Liver (tissue), 8 donors: ENCODE measurements at regions not wholly inside any gene's neighbourhood (a gene's known extent, or its start where the extent isn't known, plus 50 kb on each side); places are given as distances from the start of the nearest gene placed in this dataset.
A peak's percentile ranks its signal among the peaks of the same experiment; 100 is the strongest.

ENCODE experiments used
- DNase-seq: peaks from one replicate; pipeline ENCODE4 v3.0.0-alpha.2; 2017; ENCODE audit warnings: low spot score
- H3K27ac ChIP-seq, 2 donors: one replicate each; pipeline ENCODE4 v1.7.0; 2013; ENCODE audit warnings: inconsistent platforms in 2 of 2, low read length in 2 of 2, control low read depth in 1 of 2, low read depth in 1 of 2, mild to moderate bottlenecking in 1 of 2
- H3K27me3 ChIP-seq, 4 donors: one replicate each; pipeline versions ENCODE4 v1.6.1 to v1.7.0; 2013; ENCODE audit warnings: low read length in 3 of 4, inconsistent platforms in 1 of 4, mild to moderate bottlenecking in 1 of 4, moderate library complexity in 1 of 4; ENCODE audit not compliant: control insufficient read depth in 4 of 4, insufficient read depth in 4 of 4
- H3K36me3 ChIP-seq, 4 donors: one replicate each; pipeline versions ENCODE4 v1.6.1 to v1.7.0; 2013; ENCODE audit warnings: low read length in 3 of 4, mild to moderate bottlenecking in 3 of 4, low read depth in 1 of 4, moderate library complexity in 1 of 4; ENCODE audit not compliant: control insufficient read depth in 4 of 4, insufficient read depth in 3 of 4
- H3K4me1 ChIP-seq, 4 donors: one replicate each; pipeline versions ENCODE4 v1.6.1 to v1.7.0; 2013; ENCODE audit warnings: low read length in 3 of 4, mild to moderate bottlenecking in 3 of 4, moderate library complexity in 1 of 4; ENCODE audit not compliant: control insufficient read depth in 4 of 4, insufficient read depth in 4 of 4
- H3K4me3 ChIP-seq, 3 donors: one replicate each; pipeline versions ENCODE4 v1.6.1 to v1.7.0; 2013; ENCODE audit warnings: low read length in 3 of 3, control low read depth in 1 of 3, low read depth in 1 of 3, mild to moderate bottlenecking in 1 of 3
- H3K9ac ChIP-seq, 2 donors: one replicate each; pipeline ENCODE4 v1.7.0; 2013; ENCODE audit warnings: low read length in 2 of 2, mild to moderate bottlenecking in 2 of 2, moderate library complexity in 2 of 2, control low read depth in 1 of 2, low read depth in 1 of 2
- H3K9me3 ChIP-seq, 4 donors: one replicate each; pipeline versions ENCODE4 v1.6.1 to v1.7.0; 2013; ENCODE audit warnings: low read length in 3 of 4; ENCODE audit not compliant: control insufficient read depth in 4 of 4
- ATF3 ChIP-seq: IDR thresholded peaks from 2 replicates; pipeline ENCODE4 v1.6.1; 2016; ENCODE audit warnings: antibody characterized with exemption
- CTCF ChIP-seq: fragments of 150-350 bp; IDR thresholded peaks from 2 replicates; pipeline ENCODE4 v1.5.1; 2017; ENCODE audit warnings: improper control_type of control experiment, low read depth, low read length; ENCODE audit not compliant: missing input control
- EGR1 ChIP-seq, 2 donors: IDR thresholded peaks; 2 replicates each; pipeline ENCODE4 v1.6.1; 2016 to 2018; ENCODE audit warnings: antibody characterized with exemption in 2 of 2, low read depth in 2 of 2
- GABPA ChIP-seq, 2 donors: IDR thresholded peaks in 1 of 2; conservative IDR thresholded peaks in 1 of 2; 2 replicates each; pipeline ENCODE4 v1.6.1; 2016; ENCODE audit warnings: antibody characterized with exemption in 2 of 2, mild to moderate bottlenecking in 1 of 2, moderate library complexity in 1 of 2
- HNF4A ChIP-seq, 2 donors: conservative IDR thresholded peaks; 2 replicates each; pipeline ENCODE4 v1.6.1; 2016; ENCODE audit warnings: antibody characterized with exemption in 2 of 2, mild to moderate bottlenecking in 2 of 2
- HNF4G ChIP-seq: IDR thresholded peaks from 2 replicates; pipeline ENCODE4 v1.6.1; 2016; ENCODE audit warnings: antibody characterized with exemption
- JUND ChIP-seq, 2 donors: IDR thresholded peaks; 2 replicates each; pipeline ENCODE4 v1.6.1; 2016; ENCODE audit warnings: antibody characterized with exemption in 2 of 2
- NR2F2 ChIP-seq: IDR thresholded peaks from 2 replicates; pipeline ENCODE4 v1.6.1; 2016; ENCODE audit warnings: antibody characterized with exemption
- RAD21 ChIP-seq, 2 donors: IDR thresholded peaks; 2 replicates each; pipeline ENCODE4 v1.6.1; 2016; ENCODE audit warnings: antibody characterized with exemption in 2 of 2, mild to moderate bottlenecking in 2 of 2
- REST ChIP-seq: IDR thresholded peaks from 2 replicates; pipeline ENCODE4 v1.6.1; 2016; ENCODE audit warnings: antibody characterized with exemption, mild to moderate bottlenecking
- RXRA ChIP-seq, 2 donors: IDR thresholded peaks; 2 replicates each; pipeline ENCODE4 v1.6.1; 2017 to 2018; ENCODE audit warnings: antibody characterized with exemption in 2 of 2, mild to moderate bottlenecking in 1 of 2
- SP1 ChIP-seq: IDR thresholded peaks from 2 replicates; pipeline ENCODE4 v1.6.1; 2018; ENCODE audit warnings: antibody characterized with exemption, mild to moderate bottlenecking
- TAF1 ChIP-seq: conservative IDR thresholded peaks from 2 replicates; pipeline ENCODE4 v1.6.1; 2016; ENCODE audit warnings: antibody characterized with exemption, mild to moderate bottlenecking
- YY1 ChIP-seq: IDR thresholded peaks from 2 replicates; pipeline ENCODE4 v1.6.1; 2016; ENCODE audit warnings: antibody characterized with exemption, mild to moderate bottlenecking
- ZBTB33 ChIP-seq: IDR thresholded peaks from 2 replicates; pipeline ENCODE4 v1.6.1; 2016; ENCODE audit warnings: antibody characterized with exemption
- WGBS: extraction: QIAGEN DNeasy Blood & Tissue Kit; methylation state at CpG from one replicate; pipeline ENCODE4 v1.1.7; 2013; 5-methylcytosine and 5-hydroxymethylcytosine counted together
- TF ChIP-seq, protein P1 (sequence below): IDR thresholded peaks from 2 replicates; pipeline ENCODE4 v1.6.1; 2016; ENCODE audit warnings: antibody characterized with exemption
- donor health status: healthy.
- donor health status: healthy.
- donor health status: healthy.
- donor health status: healthy.
- donor health status: healthy.

- WGBS = 56% methylated on average over 4 of the region's 4 CpGs
- no peaks in the 10 kb centered on the region for H3K4me1 ChIP-seq
- no peak overlapping the region for H3K4me3 ChIP-seq
- H3K9ac ChIP-seq = no peak overlapping the region
- no peak overlapping the region for H3K27ac ChIP-seq
- H3K36me3 ChIP-seq = no peaks in the 10 kb centered on the region
- no peaks in the 10 kb centered on the region for H3K27me3 ChIP-seq
- H3K9me3 ChIP-seq = no peaks in the 10 kb centered on the region
- no peak for TF ChIP-seq NR2F2
- TF ChIP-seq EGR1 (IDR thresholded peaks at IDR 0.05; ENCODE audit: low read depth in 2 of 2) = no peak
- no peak for TF ChIP-seq HNF4A (conservative IDR thresholded peaks at IDR 0.05)
- no peak for TF ChIP-seq RXRA (IDR thresholded peaks at IDR 0.05)
- TF ChIP-seq JUND (IDR thresholded peaks at IDR 0.05) = no peak
- no peak for TF ChIP-seq SP1
- TF ChIP-seq ZBTB33 = no peak
- TF ChIP-seq ATF3 = no peak
- no peak for TF ChIP-seq YY1
- no peak for TF ChIP-seq TAF1
- TF ChIP-seq, protein P1, sequence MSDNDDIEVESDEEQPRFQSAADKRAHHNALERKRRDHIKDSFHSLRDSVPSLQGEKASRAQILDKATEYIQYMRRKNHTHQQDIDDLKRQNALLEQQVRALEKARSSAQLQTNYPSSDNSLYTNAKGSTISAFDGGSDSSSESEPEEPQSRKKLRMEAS = no peak
- TF ChIP-seq RAD21 (IDR thresholded peaks at IDR 0.05) = peak; percentile 9 to 56
- no peak for TF ChIP-seq HNF4G
- no peak for TF ChIP-seq REST
- TF ChIP-seq CTCF = peak; percentile 20
- TF ChIP-seq GABPA (IDR thresholded peaks at IDR 0.05 in 1 of 2, conservative IDR thresholded peaks at IDR 0.05 in 1 of 2) = no peak
- DNase-seq = no peak
Measured at GRCh38 chr5:145347026-145347616, 488.0 kb downstream of the PRELID2 start.
